ENCODE measurements at regions not wholly inside any gene's neighbourhood (a gene's known extent, or its start where the extent isn't known, plus 50 kb on each side); places are given as distances from the start of the nearest gene placed in this dataset.
"Not testable (repeated sequence)": the region's sequence is repeated elsewhere in the genome, so short reads cannot be mapped to it uniquely, and the experiment has no call there.

DNA sequence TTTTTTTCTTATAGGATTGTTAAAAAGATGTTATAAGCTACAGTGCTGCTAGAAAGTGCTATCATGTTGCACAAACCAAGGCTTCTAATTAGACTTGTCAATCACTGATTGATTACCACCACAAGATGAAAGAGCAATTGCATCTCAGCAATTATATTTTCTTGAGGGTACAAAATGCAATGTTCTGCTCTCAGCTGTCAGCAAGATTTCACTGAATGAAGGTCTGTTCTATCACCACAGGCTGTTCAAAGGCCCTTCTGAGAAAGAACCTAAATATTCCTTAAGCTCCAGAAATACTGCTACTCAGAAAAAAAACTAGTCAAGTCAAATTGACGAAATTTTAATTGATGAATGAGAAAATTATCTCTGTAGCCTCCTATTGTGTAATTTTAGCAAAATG lies 301.9 kb upstream of the KYNU start:
- DNase-seq (ENCODE audit: low spot score), result no peak

DNA sequence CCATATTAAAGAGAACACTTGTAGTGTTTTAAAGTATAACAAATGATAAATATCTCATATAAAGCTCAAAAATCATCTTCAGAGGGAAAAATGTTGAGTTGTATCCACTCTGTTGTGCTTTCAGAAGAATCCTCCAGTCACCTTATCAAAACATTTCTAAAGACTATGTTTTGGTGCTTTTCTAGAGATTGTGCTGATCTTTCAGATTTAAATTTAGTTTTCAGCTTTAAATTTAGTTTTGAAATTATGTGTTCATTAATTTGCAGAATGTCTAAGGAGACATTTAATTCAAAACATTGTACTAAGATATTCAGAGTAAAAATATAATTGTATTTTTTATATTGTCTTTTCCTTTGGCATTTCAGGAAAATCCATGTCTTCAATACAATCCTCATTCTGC lies 303.1 kb upstream of the KYNU start:
- no peak for DNase-seq (ENCODE audit: low spot score)

DNA sequence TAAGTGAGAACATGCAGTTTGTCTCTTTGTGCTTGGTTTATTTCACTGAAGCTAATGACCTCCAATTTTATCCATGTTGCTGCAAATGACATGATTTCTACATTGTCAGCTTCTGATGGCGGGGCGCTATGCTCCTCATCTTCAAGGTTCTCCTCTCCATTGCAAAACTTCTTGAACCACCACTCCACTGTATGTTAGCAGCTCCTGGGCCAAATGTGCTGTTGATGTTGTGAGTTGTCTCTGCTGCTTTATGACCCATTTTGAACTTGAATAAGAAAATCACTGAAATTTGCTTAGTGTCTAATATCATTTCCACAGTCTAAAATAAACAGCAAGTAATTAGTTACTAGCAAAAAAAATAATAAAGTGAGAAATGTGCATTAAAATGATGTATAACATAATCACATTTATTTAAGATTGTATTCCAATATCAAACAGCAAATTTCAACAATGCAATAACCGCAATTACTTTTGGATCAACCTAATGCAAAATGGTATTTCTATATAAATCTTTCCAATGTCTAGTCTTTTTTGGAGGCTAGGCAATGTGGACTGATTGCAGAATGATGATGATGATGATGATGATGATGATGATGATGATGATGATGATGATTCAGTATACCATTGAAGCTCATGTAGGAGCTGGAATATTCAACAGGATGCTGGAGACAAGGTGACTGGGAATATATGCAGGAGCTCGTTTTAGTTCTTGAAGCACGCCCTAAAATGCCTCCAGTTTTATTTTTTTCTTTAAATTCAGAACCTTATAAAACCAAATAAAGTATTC lies 304.9 kb upstream of the KYNU start:
- no peak for DNase-seq (ENCODE audit: low spot score)

DNA sequence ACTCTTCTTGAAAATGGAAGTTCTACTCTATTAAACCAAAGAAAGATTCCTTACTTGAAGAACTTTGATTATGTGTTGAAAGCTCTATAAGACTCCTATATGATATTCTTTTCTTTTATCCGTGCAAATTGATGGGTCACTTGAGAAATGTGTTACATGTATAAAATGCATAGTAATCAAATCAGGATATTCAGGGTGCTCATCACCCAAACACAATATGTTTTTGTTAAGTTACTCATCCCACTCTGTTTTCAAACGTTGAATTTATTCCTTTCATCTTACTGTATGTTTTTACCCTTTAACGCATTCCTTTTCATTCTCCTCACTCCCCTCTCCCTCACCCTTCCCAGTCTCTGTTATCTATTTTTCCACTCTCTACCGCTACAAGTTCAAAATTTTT lies 305.5 kb upstream of the KYNU start:
- no peak for DNase-seq (ENCODE audit: low spot score)

DNA sequence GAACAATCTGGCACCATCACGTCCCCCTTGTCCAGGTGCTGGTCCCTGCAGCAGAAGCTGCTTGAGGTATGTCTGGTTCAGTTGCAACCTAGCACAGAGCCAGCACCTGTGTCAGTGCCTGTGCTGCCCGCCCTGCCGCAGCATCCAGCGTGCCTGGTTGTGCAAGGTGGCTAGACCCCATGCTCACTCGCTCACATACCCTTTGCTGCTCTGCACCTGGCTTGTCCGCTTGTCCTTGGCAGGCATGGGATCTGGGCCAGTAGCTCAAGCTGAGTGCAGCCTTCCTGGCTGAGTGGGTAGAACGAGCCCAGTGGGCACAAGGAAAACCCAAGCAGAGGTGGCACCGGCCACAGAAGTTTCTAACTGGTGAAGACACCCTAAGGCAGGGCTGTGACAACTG lies 314.6 kb upstream of the KYNU start:
- DNase-seq (ENCODE audit: low spot score), result no peak

DNA sequence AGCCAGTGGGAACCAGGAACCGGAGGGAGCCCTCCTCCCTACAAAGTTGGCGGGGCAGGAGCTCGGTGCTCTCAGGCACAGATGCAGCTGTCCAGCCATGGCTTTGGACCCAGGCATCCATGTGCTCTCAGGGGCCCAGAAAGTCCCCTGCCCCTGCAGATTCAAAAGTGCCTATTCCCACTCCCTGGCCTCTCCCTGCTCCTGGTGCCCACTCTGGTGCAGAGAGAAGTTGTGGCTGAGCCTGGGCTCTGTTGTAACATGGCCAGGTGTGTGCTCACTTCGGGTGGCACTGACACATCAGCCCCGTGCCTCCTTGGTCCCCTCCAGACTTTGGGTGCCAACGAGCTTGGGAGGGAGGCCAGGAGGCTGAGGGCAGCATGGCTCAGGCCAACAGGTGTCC lies 315.8 kb upstream of the KYNU start:
- DNase-seq (ENCODE audit: low spot score), result no peak

DNA sequence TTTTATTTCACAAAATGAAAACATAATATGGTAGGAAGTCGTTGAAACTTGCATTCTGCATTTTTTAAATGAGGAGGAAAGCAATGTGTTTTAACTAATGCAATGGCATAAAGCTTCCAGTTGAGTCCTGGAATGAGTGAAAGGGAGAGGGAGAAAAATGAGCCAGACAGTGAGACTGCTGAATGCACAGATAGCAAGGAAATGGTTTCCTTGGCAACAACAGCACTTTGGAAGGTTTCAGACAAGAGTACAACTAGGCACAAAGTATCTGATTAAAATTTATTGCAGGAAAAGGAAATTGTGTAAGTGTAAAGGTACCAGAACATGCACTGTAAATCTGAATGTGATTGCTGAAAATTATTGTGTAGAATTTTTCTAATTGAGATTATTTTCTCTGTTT lies 320.1 kb upstream of the KYNU start:
- no peak for DNase-seq (ENCODE audit: low spot score)

DNA sequence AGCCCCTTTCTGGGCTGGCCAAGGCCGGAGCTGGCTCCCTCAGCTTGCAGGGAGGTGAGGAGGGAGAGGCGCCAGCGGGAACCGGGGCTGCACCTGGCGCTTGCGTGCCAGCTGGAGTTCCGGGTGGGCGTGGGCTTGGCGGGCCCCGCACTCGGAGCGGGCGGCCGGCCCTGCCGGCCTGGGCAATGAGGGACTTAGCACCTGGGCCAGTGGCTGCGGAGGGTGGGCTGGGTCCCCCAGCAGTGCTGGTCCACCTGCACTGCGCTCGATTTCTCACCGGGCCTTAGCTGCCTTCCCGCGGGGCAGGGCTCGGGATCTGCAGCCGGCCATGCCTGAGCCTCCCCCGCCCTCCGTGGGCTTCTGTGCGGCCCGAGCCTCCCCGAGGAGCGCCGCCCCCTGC lies 331.5 kb upstream of the KYNU start:
- DNase-seq (ENCODE audit: low spot score), result not testable (repeated sequence)

DNA sequence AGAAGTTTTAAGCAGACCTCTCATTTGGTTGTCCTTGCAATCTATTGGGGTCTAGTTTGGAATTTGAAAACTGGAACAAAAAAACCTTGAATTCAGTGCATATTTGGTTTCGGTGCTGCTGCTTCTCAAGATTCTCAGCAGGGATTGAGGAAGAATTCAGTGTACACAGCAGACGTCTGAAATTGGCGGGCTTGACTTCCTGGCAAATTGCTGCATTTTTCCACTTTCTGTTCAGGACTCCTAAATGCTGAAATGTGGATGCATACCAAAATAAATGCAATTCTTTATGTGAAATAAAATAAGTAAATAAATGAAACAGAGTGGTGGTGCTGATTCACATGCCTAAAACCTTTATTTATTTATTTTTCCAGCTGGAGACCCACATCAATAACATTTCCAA lies 332.4 kb upstream of the KYNU start:
- no peak for DNase-seq (ENCODE audit: low spot score)

DNA sequence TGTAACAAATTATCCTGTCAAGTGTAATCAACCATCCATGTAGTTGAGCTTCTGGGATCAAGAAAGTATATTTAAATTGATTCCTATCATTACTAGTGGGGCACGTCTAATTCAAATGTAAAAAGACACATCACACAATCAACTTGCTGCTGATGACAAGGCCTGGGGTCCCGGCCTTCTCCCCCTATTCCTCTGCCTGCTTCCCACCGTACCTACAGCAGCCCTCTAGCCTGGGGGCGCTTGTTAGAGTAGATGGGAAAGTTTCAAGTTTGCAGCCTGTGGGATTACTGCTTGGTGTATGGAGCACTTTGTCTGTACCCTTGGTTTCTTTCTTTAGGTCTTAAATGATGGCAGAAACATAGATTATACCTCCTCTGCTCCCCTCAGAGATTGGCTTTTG lies 333.3 kb upstream of the KYNU start:
- no peak for DNase-seq (ENCODE audit: low spot score)

DNA sequence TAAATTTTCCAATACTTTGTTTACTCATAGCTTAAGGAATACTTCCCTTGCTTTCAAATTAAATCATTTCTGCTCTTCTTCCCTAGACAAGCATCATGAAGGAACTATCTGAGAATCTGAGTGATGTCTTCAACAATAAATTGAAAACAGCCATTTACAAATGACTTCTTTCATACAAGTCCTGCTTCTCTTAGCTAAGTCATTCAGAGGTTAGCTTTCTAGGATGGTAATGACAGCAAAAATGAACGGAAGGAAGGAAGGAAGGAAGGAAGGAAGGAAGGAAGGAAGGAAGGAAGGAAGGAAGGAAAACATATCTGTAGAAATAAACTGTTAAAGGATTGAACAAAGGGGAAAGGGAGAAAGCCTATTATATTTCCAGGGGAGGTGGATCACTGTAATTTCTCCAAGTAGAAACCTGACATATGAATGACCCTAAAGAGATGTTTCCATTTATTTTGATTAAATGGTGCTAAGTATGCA lies 335.0 kb upstream of the KYNU start:
- no peak for DNase-seq (ENCODE audit: low spot score)

DNA sequence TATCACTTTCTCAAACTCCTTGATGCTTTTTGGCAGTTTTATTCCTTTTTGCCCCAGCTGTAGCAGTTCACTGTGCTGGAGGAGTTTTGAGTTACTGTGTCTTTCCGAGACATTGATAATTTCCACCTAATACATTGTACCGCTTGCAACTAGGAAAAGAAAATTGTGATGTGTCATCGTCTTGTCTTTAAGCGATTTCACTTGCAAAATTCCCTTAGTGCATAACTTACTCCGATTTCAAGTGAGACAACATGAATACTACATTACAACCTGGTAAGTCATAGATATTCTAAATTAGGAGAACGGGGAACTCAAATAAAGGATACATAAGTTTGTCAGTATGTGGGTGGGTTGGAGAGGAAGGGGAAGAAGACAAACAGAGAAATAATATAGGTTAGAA lies 340.5 kb upstream of the KYNU start:
- DNase-seq (ENCODE audit: low spot score), result no peak

DNA sequence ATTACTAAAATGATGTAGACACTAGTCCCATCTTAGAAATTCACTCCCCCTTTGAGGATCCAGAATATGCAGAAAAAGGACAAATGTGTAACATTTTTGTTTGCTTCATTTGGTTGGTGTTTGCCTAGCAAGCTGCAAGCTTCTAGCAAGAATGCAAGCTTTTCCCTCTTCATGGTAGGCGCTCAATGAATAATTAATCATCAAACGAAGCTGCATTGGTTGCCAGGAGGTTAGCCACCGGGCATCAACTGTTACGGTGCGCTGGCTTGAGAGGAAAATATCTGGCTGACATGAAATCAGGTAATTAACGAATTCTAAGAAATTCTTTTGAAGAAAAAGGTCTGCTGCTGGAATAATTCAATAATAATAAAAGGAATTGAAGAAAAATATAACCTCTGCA lies 341.0 kb upstream of the KYNU start:
- no peak for DNase-seq (ENCODE audit: low spot score)

DNA sequence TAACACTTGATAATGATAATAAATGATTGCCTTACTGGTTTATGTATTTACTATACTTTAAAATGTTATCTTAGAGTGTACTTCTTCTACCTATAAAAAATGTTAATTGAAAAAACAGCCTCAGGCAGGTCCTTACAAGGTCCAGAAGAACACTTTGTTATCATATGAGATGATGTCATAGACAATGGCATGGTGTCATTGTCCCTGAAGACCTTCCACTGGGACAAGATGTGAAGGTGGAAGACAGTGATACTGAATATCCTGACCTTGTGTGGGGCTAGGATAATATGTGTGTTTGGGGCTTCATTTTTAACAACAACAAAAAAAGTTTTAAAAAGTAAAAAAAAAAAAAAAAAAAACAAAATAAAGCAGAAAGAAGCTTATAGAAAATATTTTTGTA lies 342.2 kb upstream of the KYNU start:
- no peak for DNase-seq (ENCODE audit: low spot score)

DNA sequence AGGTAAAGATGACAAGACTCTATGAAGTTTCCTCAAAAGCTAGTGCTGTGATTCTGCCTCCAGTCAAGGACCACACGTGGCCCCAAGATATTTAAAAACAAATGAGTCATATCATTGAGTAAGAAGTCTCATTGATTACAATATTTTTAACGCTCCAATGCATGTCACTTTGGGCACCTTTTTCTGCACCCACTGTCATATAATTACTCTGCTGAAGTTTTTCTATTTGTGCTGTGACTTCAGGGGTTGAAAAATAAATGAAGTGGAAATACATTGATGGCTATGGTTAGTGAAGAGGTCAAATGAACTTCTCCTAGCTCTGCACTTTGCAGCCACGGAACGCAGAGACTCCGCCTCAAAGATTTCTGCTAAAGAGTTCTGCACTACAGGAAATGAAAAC lies 344.3 kb upstream of the KYNU start:
- no peak for DNase-seq (ENCODE audit: low spot score)

DNA sequence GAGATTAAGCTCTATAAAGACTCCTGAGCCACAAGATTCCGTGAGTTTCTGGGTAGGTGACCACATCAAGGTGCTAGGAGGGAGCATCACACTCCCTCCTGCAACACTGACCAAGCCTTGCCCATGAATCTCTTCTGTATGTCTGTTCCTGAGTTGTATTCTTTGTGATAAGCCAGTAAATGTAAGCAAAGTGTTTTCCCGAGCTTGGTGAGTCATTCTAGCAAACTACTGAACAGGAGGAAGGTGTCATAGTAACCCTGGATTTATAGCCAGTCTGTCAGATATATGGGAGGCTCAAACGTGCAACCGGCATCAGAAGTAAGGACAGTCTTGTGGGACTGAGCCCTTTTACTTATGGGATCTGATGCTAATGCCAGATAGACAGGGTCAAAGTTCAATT lies 346.1 kb upstream of the KYNU start:
- no peak for DNase-seq (ENCODE audit: low spot score)

DNA sequence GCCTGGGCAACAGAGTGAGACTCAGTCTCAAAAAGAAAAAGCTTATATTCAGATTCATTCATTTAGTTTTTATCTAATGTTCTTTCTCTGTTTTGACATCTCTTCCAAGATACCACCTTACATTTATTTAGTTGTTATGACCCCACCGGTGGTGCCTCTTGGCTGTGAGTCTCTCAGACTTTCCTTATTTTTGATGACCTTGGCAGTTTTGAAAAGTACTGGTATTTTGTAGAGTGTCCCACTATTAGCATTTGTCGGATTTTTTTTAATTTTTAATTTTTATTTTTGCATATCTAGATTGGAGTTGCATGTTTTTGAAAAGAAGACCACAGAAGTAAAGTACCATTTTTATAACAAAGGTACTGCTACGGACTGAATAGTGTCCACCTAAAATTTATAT lies 351.7 kb upstream of the KYNU start:
- no peak for DNase-seq (ENCODE audit: low spot score)

DNA sequence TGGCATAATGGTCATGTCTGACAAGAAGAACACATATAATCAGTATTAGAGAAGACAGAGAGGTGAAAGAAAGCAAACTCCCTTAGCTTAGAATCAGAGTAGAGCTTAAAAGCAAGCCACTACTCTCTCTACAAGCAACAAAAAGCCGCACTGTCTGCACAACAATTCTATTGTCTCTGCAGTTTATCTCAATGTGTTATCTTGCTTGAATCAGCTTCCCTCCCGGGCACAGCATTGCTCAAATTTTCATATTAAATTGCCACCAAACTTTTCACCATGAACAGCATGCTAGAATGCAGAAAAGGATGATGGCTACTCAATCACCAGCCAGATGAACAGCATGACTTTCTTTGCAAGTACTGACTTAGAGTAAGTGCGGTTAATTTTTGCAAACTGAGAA lies 356.0 kb upstream of the KYNU start:
- DNase-seq (ENCODE audit: low spot score), result no peak

DNA sequence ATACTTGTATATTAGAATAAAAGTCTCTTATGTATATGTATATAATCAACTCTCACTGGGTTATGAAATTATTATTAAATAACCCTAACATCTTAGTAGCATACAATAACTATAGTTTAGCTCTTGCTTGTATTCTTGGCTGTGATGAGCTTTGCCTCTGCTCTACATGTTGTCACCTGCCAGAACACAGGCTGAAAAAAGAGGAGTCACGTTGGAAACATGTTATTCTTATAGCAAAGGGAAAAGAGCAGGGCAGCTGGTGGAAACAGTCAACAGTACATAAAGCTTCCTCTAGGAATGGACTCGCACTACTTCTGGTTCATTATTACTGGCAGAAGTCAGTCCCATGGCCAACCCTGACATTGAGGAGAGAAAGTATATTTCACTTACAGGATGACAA lies 362.0 kb upstream of the KYNU start:
- DNase-seq (ENCODE audit: low spot score), result no peak

DNA sequence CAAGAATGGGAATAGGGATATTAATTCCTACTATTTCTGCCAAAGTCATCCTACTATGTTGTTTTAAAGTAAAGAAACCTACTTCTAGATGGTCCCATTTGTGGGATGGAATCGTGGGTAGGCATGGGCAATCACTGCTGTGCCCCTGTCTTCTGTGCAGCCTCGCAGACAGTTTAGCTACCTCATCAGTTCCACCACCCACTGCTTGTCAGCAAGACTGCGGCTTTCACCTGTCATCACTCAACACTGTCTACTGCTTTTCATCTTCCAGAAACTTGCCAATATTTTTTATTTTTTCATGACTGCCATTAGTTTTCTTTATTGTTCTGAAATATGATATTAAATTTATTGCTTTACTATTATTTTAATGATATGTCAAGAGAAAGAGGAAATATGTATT lies 368.1 kb upstream of the KYNU start:
- no peak for DNase-seq (ENCODE audit: low spot score)

DNA sequence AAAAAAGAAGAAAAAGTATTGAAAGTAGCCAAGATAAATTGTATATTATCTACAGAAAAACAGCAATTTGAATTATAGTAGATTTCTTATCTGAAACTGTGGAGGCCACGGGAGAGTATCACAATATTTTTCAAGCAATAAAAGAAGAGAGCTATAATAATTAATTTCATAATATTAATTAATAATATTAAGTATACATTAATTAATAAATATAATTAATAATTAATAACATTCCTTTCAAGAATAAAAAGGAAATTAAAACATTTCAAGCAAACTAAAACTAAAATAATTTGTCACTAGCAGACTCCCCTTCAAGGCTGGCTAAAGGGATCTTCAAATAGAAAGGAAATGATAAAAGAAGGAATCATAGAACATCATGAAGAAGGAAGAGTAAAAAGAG lies 372.7 kb upstream of the KYNU start:
- no peak for DNase-seq (ENCODE audit: low spot score)

DNA sequence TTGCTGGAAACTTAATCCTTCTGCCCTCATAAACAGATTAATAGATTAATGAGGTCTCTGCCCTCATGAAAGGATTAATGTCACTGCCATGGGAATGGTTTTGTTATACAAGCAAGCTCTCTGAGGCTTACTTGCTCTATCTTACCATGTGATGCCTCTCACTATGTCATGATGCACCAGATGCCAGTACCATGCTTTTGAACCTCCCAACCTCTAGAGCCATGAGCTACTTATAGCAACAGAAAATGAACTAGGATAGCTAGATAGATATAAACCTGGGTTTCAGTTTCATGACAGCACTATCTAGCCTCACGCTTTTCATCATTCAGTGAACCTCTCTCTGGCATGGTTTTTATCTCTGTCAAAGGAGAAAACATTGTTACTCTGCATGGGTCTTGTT lies 371.6 kb upstream of the LRP1B start:
- no peak for DNase-seq (ENCODE audit: low spot score)

DNA sequence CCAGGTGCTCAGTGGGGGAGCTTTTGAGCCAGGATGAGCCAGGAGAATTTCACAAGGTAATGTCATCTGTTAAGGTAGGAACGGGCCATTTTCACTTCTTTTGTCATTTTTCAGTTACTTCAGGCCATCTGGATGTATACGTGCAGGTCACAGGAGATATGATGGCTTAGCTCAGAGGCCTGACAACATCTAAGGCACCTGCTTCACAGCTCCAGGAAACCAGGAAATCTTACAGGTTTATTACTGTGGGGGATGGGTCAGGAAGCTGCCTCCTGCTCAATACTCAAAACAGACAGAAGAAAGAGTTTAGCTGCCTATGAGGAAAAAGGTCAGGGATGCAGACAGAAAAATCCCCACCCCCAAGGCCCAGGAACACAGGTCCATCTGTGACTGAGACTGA lies 364.3 kb upstream of the LRP1B start:
- no peak for DNase-seq (ENCODE audit: low spot score)

DNA sequence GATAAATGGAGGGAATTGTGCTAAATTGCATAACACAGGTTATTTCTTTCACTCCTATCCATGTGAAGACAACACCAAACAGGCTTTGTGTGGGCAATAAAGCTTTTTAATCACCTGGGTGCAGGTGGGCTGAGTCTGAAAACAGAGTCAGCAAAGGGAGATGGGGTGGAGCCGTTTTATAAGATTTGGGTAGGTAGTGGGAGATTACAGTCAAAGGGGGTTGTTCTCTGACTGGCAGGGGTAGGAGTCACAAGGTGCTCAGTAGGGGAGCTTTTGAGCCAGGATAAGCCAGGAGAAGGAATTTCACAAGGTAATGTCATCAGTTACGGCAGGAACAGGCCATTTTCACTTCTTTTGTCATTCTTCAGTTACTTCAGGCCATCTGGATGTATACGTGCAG lies 358.8 kb upstream of the LRP1B start:
- not testable (repeated sequence) for DNase-seq (ENCODE audit: low spot score)

DNA sequence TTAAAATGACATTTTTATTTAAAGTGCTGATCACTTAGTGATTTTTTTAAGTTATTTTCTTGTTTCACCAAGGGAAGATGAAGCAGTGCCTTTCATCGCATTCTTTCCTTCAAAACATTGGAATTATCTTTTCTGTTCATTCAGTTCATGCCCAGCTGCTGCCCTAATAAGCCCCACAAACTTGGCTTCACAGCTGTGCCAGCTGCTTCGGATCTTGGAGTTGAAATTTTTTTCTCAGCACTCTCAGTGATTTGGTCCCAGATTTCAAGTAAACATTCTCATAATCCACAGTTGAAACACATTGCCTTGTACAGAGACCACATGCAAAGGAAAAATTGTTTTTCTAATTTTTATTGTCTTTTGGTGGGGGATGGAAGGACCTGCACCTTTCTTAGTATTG lies 353.3 kb upstream of the LRP1B start:
- DNase-seq (ENCODE audit: low spot score), result no peak

All from germinal center (tissue), 1 donor.